ENCODE measurements at regions not wholly inside any gene's neighbourhood (a gene's known extent, or its start where the extent isn't known, plus 50 kb on each side); places are given as distances from the start of the nearest gene placed in this dataset.

DNA sequence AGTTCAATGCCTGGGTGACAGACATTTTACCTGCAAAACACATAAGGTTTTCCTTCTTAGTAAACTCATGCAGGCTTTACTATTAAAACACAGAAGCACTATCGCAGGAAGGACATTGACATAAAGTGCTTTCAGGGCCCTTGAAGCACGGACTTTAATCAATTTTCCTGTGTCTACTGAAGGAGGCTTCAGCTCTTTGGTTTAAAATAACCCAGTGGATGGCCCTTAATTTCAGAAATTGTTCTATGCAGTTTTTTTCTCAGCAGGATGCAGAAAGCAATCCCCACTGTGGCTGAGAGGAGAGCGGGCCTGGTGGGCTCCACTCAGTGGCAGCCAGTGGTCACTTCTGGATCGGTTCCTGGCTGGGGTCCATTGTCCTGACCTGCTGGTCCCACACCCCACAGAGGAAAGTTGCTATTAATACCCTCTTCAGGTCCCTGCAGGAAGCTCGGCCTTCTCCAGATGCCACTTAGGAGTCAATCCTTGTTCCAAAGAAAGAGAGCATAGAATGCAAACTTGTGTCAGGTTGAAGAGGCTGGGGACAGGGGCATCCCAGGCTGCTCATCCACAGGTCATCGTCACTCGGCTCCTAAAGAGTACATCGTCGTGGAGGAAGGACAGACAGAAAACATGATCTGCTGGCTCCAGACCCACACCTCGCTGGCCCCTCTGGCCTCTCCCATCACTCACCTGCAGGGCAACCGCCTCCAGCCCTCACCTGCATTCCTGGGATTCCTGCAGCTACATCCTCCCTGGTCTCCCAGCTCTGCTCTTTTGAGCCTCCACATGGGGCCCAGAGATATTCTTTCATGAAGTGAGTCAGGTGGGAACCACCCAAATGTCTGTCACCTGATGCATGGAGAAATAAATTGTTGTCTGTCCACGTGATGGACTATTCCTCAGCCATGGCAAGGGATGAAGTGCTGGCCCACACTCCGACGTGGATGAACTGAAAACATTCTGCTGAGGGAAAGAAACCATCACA, 153.1 kb downstream of the PSMG1 start:
- ChIA-PET CTCF (no interaction called here), POLR2A (no interaction called here)
- ATAC-seq (ENCODE audit: poor library complexity), result no peak
- no peak for DNase-seq
- no peak overlapping the region for H3K27ac ChIP-seq (ENCODE audit: low read depth in 1 of 2, low read length in 2 of 2)
- no peaks in the 10 kb centered on the region for H3K36me3 Mint-ChIP-seq (ENCODE audit: low read depth)
- H3K9me3 ChIP-seq (ENCODE audit: control insufficient read depth in 1 of 2, insufficient read depth in 1 of 2, low read length in 2 of 2), result peaks cover 13 to 18% of the 10 kb centered on the region in 2 experiments
- no peaks in the 10 kb centered on the region for H3K36me3 ChIP-seq (ENCODE audit: insufficient read depth, low read length)
- TF ChIP-seq CTCF (IDR thresholded peaks at IDR 0.05), result no peak
- H3K27ac Mint-ChIP-seq, result no peak overlapping the region
- intact Hi-C loops (cut with DNase I, micrococcal nuclease), result no loop called here
- H3K4me3 Mint-ChIP-seq, result no peak overlapping the region
- H3K27me3 Mint-ChIP-seq, result peaks cover 7% of the 10 kb centered on the region
- H3K9me3 Mint-ChIP-seq, result peaks cover 6% of the 10 kb centered on the region
- H3K4me1 Mint-ChIP-seq (ENCODE audit: low read depth), result no peaks in the 10 kb centered on the region
- peaks cover 0 to 4% of the 10 kb centered on the region in 2 experiments for H3K27me3 ChIP-seq (ENCODE audit: control insufficient read depth in 1 of 2, insufficient read depth in 2 of 2, low read length in 2 of 2)
- no peaks in the 10 kb centered on the region for H3K4me1 ChIP-seq (ENCODE audit: insufficient read depth, low read length)
- no peak overlapping the region for H3K4me3 ChIP-seq (ENCODE audit: low read length)

GRCh38 chr21:39029086-39029755, 154.0 kb downstream of the PSMG1 start:
- CTCF ChIA-PET, result no interaction called here
- Histone ChIP-seq H3K27ac (ENCODE audit: low read depth in 1 of 2, low read length in 2 of 2) (no peak overlapping the region), H3K4me1 (ENCODE audit: insufficient read depth, low read length) (no peaks in the 10 kb centered on the region), H3K36me3 (ENCODE audit: insufficient read depth, low read length) (no peaks in the 10 kb centered on the region), H3K27me3 (ENCODE audit: control insufficient read depth in 1 of 2, insufficient read depth in 2 of 2, low read length in 2 of 2) (peaks cover 0 to 4% of the 10 kb centered on the region in 2 experiments), H3K4me3 (ENCODE audit: low read length) (no peak overlapping the region), H3K9me3 (ENCODE audit: control insufficient read depth in 1 of 2, insufficient read depth in 1 of 2, low read length in 2 of 2) (peaks cover 13 to 23% of the 10 kb centered on the region in 2 experiments)
- intact Hi-C loops (cut with DNase I, micrococcal nuclease), result no loop called here
- POLR2A ChIA-PET, result no interaction called here
- Mint-ChIP-seq H3K27ac (no peak overlapping the region), H3K36me3 (ENCODE audit: low read depth) (no peaks in the 10 kb centered on the region), H3K27me3 (peaks cover 7% of the 10 kb centered on the region), H3K4me1 (ENCODE audit: low read depth) (no peaks in the 10 kb centered on the region), H3K9me3 (peaks cover 8% of the 10 kb centered on the region), H3K4me3 (no peak overlapping the region)
- DNase-seq (no peak), ATAC-seq (ENCODE audit: poor library complexity) (no peak)
- no peak for TF ChIP-seq CTCF (IDR thresholded peaks at IDR 0.05)

DNA sequence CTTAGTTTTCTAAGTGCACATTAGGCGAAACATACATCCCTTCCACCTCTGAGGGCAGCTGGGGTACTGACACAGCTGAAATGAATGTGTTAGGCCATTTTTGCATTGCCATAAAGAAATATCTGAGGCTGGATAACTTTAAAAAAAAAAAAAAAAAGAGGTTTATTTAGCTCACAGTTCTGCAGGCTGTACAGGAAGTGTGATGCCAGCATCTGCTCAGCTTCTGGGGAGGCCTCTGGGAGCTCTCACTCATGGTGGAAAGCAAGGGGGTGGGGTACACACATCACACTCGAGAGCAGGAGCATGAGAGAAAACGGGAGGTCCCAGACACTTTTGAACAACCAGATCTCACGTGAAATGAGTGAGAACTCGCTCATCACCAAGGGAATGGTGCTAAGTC, 158.1 kb downstream of the PSMG1 start:
- Mint-ChIP-seq H3K36me3 (ENCODE audit: low read depth) (no peaks in the 10 kb centered on the region), H3K27ac (no peak overlapping the region), H3K9me3 (peaks cover 8% of the 10 kb centered on the region), H3K4me3 (no peak overlapping the region), H3K27me3 (no peaks in the 10 kb centered on the region), H3K4me1 (ENCODE audit: low read depth) (no peaks in the 10 kb centered on the region)
- Histone ChIP-seq H3K36me3 (ENCODE audit: insufficient read depth, low read length) (no peaks in the 10 kb centered on the region), H3K4me3 (ENCODE audit: low read length) (no peak overlapping the region), H3K27ac (ENCODE audit: low read depth in 1 of 2, low read length in 2 of 2) (no peak overlapping the region), H3K4me1 (ENCODE audit: insufficient read depth, low read length) (peaks cover 2% of the 10 kb centered on the region), H3K27me3 (ENCODE audit: control insufficient read depth in 1 of 2, insufficient read depth in 2 of 2, low read length in 2 of 2) (peaks cover 0 to 4% of the 10 kb centered on the region in 2 experiments), H3K9me3 (ENCODE audit: control insufficient read depth in 1 of 2, insufficient read depth in 1 of 2, low read length in 2 of 2) (peaks cover 13 to 30% of the 10 kb centered on the region in 2 experiments)
- ATAC-seq (ENCODE audit: poor library complexity), result no peak
- no peak for DNase-seq
- ChIA-PET CTCF (no interaction called here), POLR2A (no interaction called here)
- intact Hi-C loops (cut with DNase I, micrococcal nuclease), result no loop called here
- no peak for TF ChIP-seq CTCF (IDR thresholded peaks at IDR 0.05)

Data from CD4-positive, alpha-beta T cell (primary cell).